Vagina (tissue), 2 donors: ENCODE measurements at regions not wholly inside any gene's neighbourhood (a gene's known extent, or its start where the extent isn't known, plus 50 kb on each side); places are given as distances from the start of the nearest gene placed in this dataset.
"Not testable (repeated sequence)": the region's sequence is repeated elsewhere in the genome, so short reads cannot be mapped to it uniquely, and the experiment has no call there.

ENCODE experiments used
- DNase-seq, 2 donors: peaks; one replicate each; pipeline ENCODE4 v3.0.0-alpha.2; 2017; ENCODE audit errors: extremely low spot score in 2 of 2
- H3K27ac ChIP-seq: fragments of 200-600 bp; sonication (generic); one replicate; pipeline ENCODE4 v1.5.1; 2019
- H3K27me3 ChIP-seq: fragments of 200-600 bp; sonication (generic); one replicate; pipeline ENCODE4 v1.5.1; 2019
- H3K36me3 ChIP-seq, 2 donors: fragments of 200-600 bp; sonication (generic); one replicate each; pipeline ENCODE4 v1.5.1; 2017 to 2019
- H3K4me1 ChIP-seq: fragments of 200-600 bp; sonication (generic); one replicate; pipeline ENCODE4 v1.5.1; 2019
- H3K4me3 ChIP-seq, 2 donors: fragments of 200-600 bp; sonication (generic); 1 replicate in 1 of 2; 2 replicates in 1 of 2; pipeline ENCODE4 v1.5.1; 2016 to 2019
- H3K9me3 ChIP-seq: fragments of 200-600 bp; sonication (generic); one replicate; pipeline ENCODE4 v1.5.1; 2019
- CTCF ChIP-seq, 3 experiments: fragments of 450-650 bp in 2 of 3; fragments of 200-600 bp in 1 of 3; sonication (generic) in 1 of 3; IDR thresholded peaks; one replicate each; pipeline ENCODE4 v1.5.1; 2017 to 2019; ENCODE audit warnings: antibody characterized with exemption in 3 of 3, mild to moderate bottlenecking in 2 of 3, moderate library complexity in 2 of 3
- POLR2A ChIP-seq, 2 donors: fragments of 450-650 bp; IDR thresholded peaks; one replicate each; pipeline ENCODE4 v1.6.1; 2017; ENCODE audit warnings: antibody characterized with exemption in 2 of 2, mild to moderate bottlenecking in 2 of 2, moderate library complexity in 2 of 2
- POLR2AphosphoS5 ChIP-seq, 2 donors: sonication (generic); formaldehyde crosslinking; IDR thresholded peaks; one replicate each; pipeline ENCODE4 v1.9.0; 2017; ENCODE audit warnings: antibody characterized with exemption in 2 of 2, mild to moderate bottlenecking in 2 of 2, low read depth in 1 of 2; ENCODE audit not compliant: insufficient read depth in 1 of 2
- intact Hi-C: fragments of 100-400 bp; cut with DNase I; formaldehyde crosslinking; loops from one replicate; pipeline ENCODE4 v1.15.1; 2023

GRCh38 chr2:138272524-138273195 is 228.9 kb upstream of the SPOPL start:
- Histone ChIP-seq H3K4me1 (no peaks in the 10 kb centered on the region), H3K27ac (no peak overlapping the region), H3K36me3 (no peaks in the 10 kb centered on the region), H3K9me3 (no peaks in the 10 kb centered on the region), H3K4me3 (no peak overlapping the region), H3K27me3 (no peaks in the 10 kb centered on the region)
- intact Hi-C loops, result no loop called here
- no peak for DNase-seq
- no peak for TF ChIP-seq POLR2AphosphoS5 (IDR thresholded peaks at IDR 0.05; ENCODE audit: insufficient read depth in 1 of 2, low read depth in 1 of 2)
- TF ChIP-seq POLR2A (IDR thresholded peaks at IDR 0.05), result no peak
- TF ChIP-seq CTCF (IDR thresholded peaks at IDR 0.05), result no peak

DNA sequence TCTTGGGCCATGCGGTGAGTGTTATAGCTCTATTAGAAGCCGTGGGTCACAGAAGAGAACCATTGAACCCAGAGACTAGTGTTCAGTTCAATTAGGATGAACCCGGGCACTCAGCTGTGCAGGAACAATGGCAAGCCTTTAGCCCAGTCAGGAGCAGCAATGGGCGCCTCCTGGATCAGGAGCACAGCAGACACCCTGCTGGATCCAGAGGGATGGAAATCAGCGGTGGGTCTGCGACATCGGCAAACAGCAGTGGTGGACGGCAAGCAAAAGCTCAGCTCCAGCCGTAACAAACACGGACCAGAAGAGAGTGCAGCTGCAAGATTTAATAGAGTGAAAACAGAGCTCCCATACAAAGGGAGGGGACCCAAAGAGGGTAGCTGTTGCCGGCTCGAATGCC is 228.3 kb upstream of the SPOPL start:
- DNase-seq, H3K9me3 ChIP-seq, intact Hi-C loops, H3K4me1 ChIP-seq, H3K4me3 ChIP-seq, H3K36me3 ChIP-seq, H3K27ac ChIP-seq, H3K27me3 ChIP-seq: not testable (repeated sequence)

- Histone ChIP-seq H3K4me1 (no peaks in the 10 kb centered on the region), H3K36me3 (no peaks in the 10 kb centered on the region), H3K27me3 (no peaks in the 10 kb centered on the region), H3K4me3 (no peak overlapping the region), H3K27ac (no peak overlapping the region), H3K9me3 (no peaks in the 10 kb centered on the region)
- DNase-seq, result no peak
- intact Hi-C loops, result no loop called here
- no peak for TF ChIP-seq POLR2AphosphoS5 (IDR thresholded peaks at IDR 0.05; ENCODE audit: insufficient read depth in 1 of 2, low read depth in 1 of 2)
- TF ChIP-seq POLR2A (IDR thresholded peaks at IDR 0.05), result no peak
- TF ChIP-seq CTCF (IDR thresholded peaks at IDR 0.05), result no peak
Observed at GRCh38 chr2:138274421-138275291, 226.9 kb upstream of the SPOPL start.

- no peak overlapping the region for H3K4me3 ChIP-seq
- no peaks in the 10 kb centered on the region for H3K4me1 ChIP-seq
- no peaks in the 10 kb centered on the region for H3K27me3 ChIP-seq
- DNase-seq, result no peak
- no peaks in the 10 kb centered on the region for H3K36me3 ChIP-seq
- H3K27ac ChIP-seq, result no peak overlapping the region
- intact Hi-C loops, result no loop called here
- TF ChIP-seq POLR2AphosphoS5 (IDR thresholded peaks at IDR 0.05; ENCODE audit: insufficient read depth in 1 of 2, low read depth in 1 of 2) (no peak), CTCF (IDR thresholded peaks at IDR 0.05) (no peak), POLR2A (IDR thresholded peaks at IDR 0.05) (no peak)
- no peaks in the 10 kb centered on the region for H3K9me3 ChIP-seq
Observed at GRCh38 chr2:138275292-138275690, 226.3 kb upstream of the SPOPL start.

DNA sequence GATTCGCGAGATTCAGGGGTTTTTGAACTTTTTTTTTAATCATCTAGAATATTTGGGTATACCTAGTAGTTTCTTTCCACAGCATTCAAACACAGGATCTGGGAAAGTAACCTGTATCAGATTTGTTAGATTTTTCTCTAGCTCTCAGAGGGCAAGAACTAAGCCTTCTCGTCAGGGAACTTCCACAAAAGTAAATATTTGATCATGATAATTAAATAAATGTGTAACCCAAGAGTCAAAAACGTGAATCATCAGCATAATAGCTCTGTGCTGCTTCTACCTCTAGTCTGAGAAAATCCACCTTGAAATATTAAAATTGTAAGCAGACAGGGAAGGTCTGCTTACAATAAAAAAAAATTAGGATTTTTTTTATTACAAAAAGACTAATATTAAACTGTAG is 225.7 kb upstream of the SPOPL start:
- no peaks in the 10 kb centered on the region for H3K27me3 ChIP-seq
- H3K4me3 ChIP-seq, result no peak overlapping the region
- no peak for DNase-seq
- no peaks in the 10 kb centered on the region for H3K4me1 ChIP-seq
- intact Hi-C loops, result no loop called here
- no peak overlapping the region for H3K27ac ChIP-seq
- TF ChIP-seq POLR2A (IDR thresholded peaks at IDR 0.05) (no peak), POLR2AphosphoS5 (IDR thresholded peaks at IDR 0.05; ENCODE audit: insufficient read depth in 1 of 2, low read depth in 1 of 2) (no peak), CTCF (IDR thresholded peaks at IDR 0.05) (no peak)
- H3K9me3 ChIP-seq, result no peaks in the 10 kb centered on the region
- H3K36me3 ChIP-seq, result no peaks in the 10 kb centered on the region
